Cardiac fibroblast (primary cell): ENCODE measurements at regions not wholly inside any gene's neighbourhood (a gene's known extent, or its start where the extent isn't known, plus 50 kb on each side); places are given as distances from the start of the nearest gene placed in this dataset.

ENCODE experiments used
- DNase-seq, 2 donors: peaks; one replicate each; pipeline versions ENCODE4 v3.0.0 to v3.0.0-alpha.2; 2010; ENCODE audit warnings: low read depth in 2 of 2
- H3K4me3 ChIP-seq, 2 donors: replicated peaks in 1 of 2; 1 replicate in 1 of 2; 2 replicates in 1 of 2; pipeline ENCODE4 v1.5.1; 2011; ENCODE audit warnings: low read depth in 2 of 2, low read length in 2 of 2, mild to moderate bottlenecking in 2 of 2, moderate library complexity in 1 of 2
- CTCF ChIP-seq: IDR thresholded peaks from one replicate; pipeline ENCODE4 v1.5.1; 2011; ENCODE audit warnings: low read depth, mild to moderate bottlenecking, low read length, inconsistent platforms

- H3K4me3 ChIP-seq = no peak overlapping the region
- no peak for TF ChIP-seq CTCF
- no peak for DNase-seq
These were observed 293.5 kb upstream of the CNR1 start for GRCh38 chr6:88459643-88460042.

GRCh38 chr6:88459189-88459588 is 293.0 kb upstream of the CNR1 start:
- no peak overlapping the region for H3K4me3 ChIP-seq

GRCh38 chr6:88458662-88459061 is 292.5 kb upstream of the CNR1 start:
- H3K4me3 ChIP-seq = no peak overlapping the region
- no peak for DNase-seq
- no peak for TF ChIP-seq CTCF

More at GRCh38 chr6:88459189-88459588, 293.0 kb upstream of the CNR1 start:
- no peak for DNase-seq
- no peak for TF ChIP-seq CTCF

GRCh38 chr6:88456221-88456859 is 290.2 kb upstream of the CNR1 start:
- TF ChIP-seq CTCF = no peak
- H3K4me3 ChIP-seq = no peak overlapping the region
- DNase-seq = no peak

GRCh38 chr6:88455317-88455716 is 289.2 kb upstream of the CNR1 start:
- no peak overlapping the region for H3K4me3 ChIP-seq
- TF ChIP-seq CTCF = no peak
- DNase-seq = no peak

GRCh38 chr6:88454658-88455057 is 288.5 kb upstream of the CNR1 start:
- TF ChIP-seq CTCF = no peak

GRCh38 chr6:88449770-88450169 is 283.6 kb upstream of the CNR1 start:
- peak; percentile 42 to 53 for DNase-seq
- no peak for TF ChIP-seq CTCF
- H3K4me3 ChIP-seq = no peak overlapping the region

More at GRCh38 chr6:88454658-88455057, 288.5 kb upstream of the CNR1 start:
- DNase-seq = peak; percentile 0 to 53
- H3K4me3 ChIP-seq = no peak overlapping the region
